ENCODE measurements at regions not wholly inside any gene's neighbourhood (a gene's known extent, or its start where the extent isn't known, plus 50 kb on each side); places are given as distances from the start of the nearest gene placed in this dataset.

- no peak overlapping the region for H2AFZ ChIP-seq (ENCODE audit: low read depth, low read length)
- WGBS = no CpG with 5 or more reads among the region's 1 CpG
Measured at GRCh38 chr3:146975032-146975431, 369.9 kb upstream of the PLSCR5 start.

GRCh38 chr3:146974001-146974400, 368.9 kb upstream of the PLSCR5 start:
- no peak overlapping the region for H4K8ac ChIP-seq (ENCODE audit: low read length)
- H3K4me2 ChIP-seq (ENCODE audit: low read length, poor library complexity, severe bottlenecking) = no peak overlapping the region
- H3K27me3 ChIP-seq (ENCODE audit: control insufficient read depth in 1 of 2, insufficient read depth in 1 of 2, low read length in 2 of 2) = no peaks in the 10 kb centered on the region
- no peak overlapping the region for H2AFZ ChIP-seq (ENCODE audit: low read depth, low read length)
- H2AK5ac ChIP-seq (ENCODE audit: low read length, severe bottlenecking) = no peak overlapping the region
- H3K14ac ChIP-seq (ENCODE audit: low read length in 2 of 2) = no peak overlapping the region
- H3K23ac ChIP-seq (ENCODE audit: low read length in 2 of 2) = no peak overlapping the region
- no peak overlapping the region for H3K4me3 ChIP-seq (ENCODE audit: insufficient read depth in 1 of 2, low read depth in 1 of 2, low read length in 2 of 2)
- DNase-seq = no peak
- H3K4ac ChIP-seq (ENCODE audit: low read depth in 1 of 2, low read length in 2 of 2) = no peak overlapping the region
- no peaks in the 10 kb centered on the region for H3K36me3 ChIP-seq (ENCODE audit: control insufficient read depth in 1 of 2, insufficient read depth in 2 of 2, low read depth in 1 of 2, low read length in 2 of 2)
- H2BK120ac ChIP-seq (ENCODE audit: low read depth, low read length) = no peak overlapping the region
- H3K9me3 ChIP-seq (ENCODE audit: control insufficient read depth, low read length) = no peaks in the 10 kb centered on the region
- H3K9ac ChIP-seq (ENCODE audit: low read length) = no peak overlapping the region
- H3K4me1 ChIP-seq (ENCODE audit: control insufficient read depth, insufficient read depth, low read depth, low read length) = no peaks in the 10 kb centered on the region
- H2BK15ac ChIP-seq (ENCODE audit: low read depth, poor library complexity, severe bottlenecking) = no peak overlapping the region
- no peak overlapping the region for H2BK5ac ChIP-seq (ENCODE audit: low read depth, low read length, poor library complexity, severe bottlenecking)
- 100% methylated on average over 4 of the region's 4 CpGs for WGBS
- H2BK12ac ChIP-seq (ENCODE audit: low read length in 2 of 2) = no peak overlapping the region
- no peaks in the 10 kb centered on the region for H3K79me1 ChIP-seq (replicated peaks; ENCODE audit: low read length, poor library complexity, severe bottlenecking)
- H4K91ac ChIP-seq (ENCODE audit: low read length) = no peak overlapping the region
- H3K27ac ChIP-seq (ENCODE audit: low read length, poor library complexity, severe bottlenecking) = no peak overlapping the region
- no peak overlapping the region for H3K18ac ChIP-seq (ENCODE audit: low read depth in 1 of 2, low read length in 2 of 2)

More at GRCh38 chr3:146975032-146975431, 369.9 kb upstream of the PLSCR5 start:
- no peak for DNase-seq
- Histone ChIP-seq H4K8ac (ENCODE audit: low read length) (no peak overlapping the region), H3K4me1 (ENCODE audit: control insufficient read depth, insufficient read depth, low read depth, low read length) (no peaks in the 10 kb centered on the region), H2BK12ac (ENCODE audit: low read length in 2 of 2) (no peak overlapping the region), H2BK120ac (ENCODE audit: low read depth, low read length) (no peak overlapping the region), H3K9me3 (ENCODE audit: control insufficient read depth, low read length) (no peaks in the 10 kb centered on the region), H2BK5ac (ENCODE audit: low read depth, low read length, poor library complexity, severe bottlenecking) (no peak overlapping the region), H2AK5ac (ENCODE audit: low read length, severe bottlenecking) (no peak overlapping the region), H3K4me3 (ENCODE audit: insufficient read depth in 1 of 2, low read depth in 1 of 2, low read length in 2 of 2) (no peak overlapping the region), H3K27me3 (ENCODE audit: control insufficient read depth in 1 of 2, insufficient read depth in 1 of 2, low read length in 2 of 2) (no peaks in the 10 kb centered on the region), H3K9ac (ENCODE audit: low read length) (no peak overlapping the region), H3K14ac (ENCODE audit: low read length in 2 of 2) (no peak overlapping the region), H3K4me2 (ENCODE audit: low read length, poor library complexity, severe bottlenecking) (no peak overlapping the region), H4K91ac (ENCODE audit: low read length) (no peak overlapping the region), H3K36me3 (ENCODE audit: control insufficient read depth in 1 of 2, insufficient read depth in 2 of 2, low read depth in 1 of 2, low read length in 2 of 2) (no peaks in the 10 kb centered on the region), H3K79me1 (replicated peaks; ENCODE audit: low read length, poor library complexity, severe bottlenecking) (no peaks in the 10 kb centered on the region), H3K4ac (ENCODE audit: low read depth in 1 of 2, low read length in 2 of 2) (no peak overlapping the region), H3K23ac (ENCODE audit: low read length in 2 of 2) (no peak overlapping the region), H3K27ac (ENCODE audit: low read length, poor library complexity, severe bottlenecking) (no peak overlapping the region), H2BK15ac (ENCODE audit: low read depth, poor library complexity, severe bottlenecking) (no peak overlapping the region), H3K18ac (ENCODE audit: low read depth in 1 of 2, low read length in 2 of 2) (no peak overlapping the region)

GRCh38 chr3:146972726-146973125, 367.6 kb upstream of the PLSCR5 start:
- H2BK120ac ChIP-seq (ENCODE audit: low read depth, low read length) = no peak overlapping the region
- no peaks in the 10 kb centered on the region for H3K79me1 ChIP-seq (replicated peaks; ENCODE audit: low read length, poor library complexity, severe bottlenecking)
- H2AFZ ChIP-seq (ENCODE audit: low read depth, low read length) = no peak overlapping the region
- H2AK5ac ChIP-seq (ENCODE audit: low read length, severe bottlenecking) = no peak overlapping the region
- H3K4me3 ChIP-seq (ENCODE audit: insufficient read depth in 1 of 2, low read depth in 1 of 2, low read length in 2 of 2) = no peak overlapping the region
- H2BK15ac ChIP-seq (ENCODE audit: low read depth, poor library complexity, severe bottlenecking) = no peak overlapping the region
- no peaks in the 10 kb centered on the region for H3K27me3 ChIP-seq (ENCODE audit: control insufficient read depth in 1 of 2, insufficient read depth in 1 of 2, low read length in 2 of 2)
- H4K8ac ChIP-seq (ENCODE audit: low read length) = no peak overlapping the region
- no peak overlapping the region for H2BK5ac ChIP-seq (ENCODE audit: low read depth, low read length, poor library complexity, severe bottlenecking)
- no peaks in the 10 kb centered on the region for H3K9me3 ChIP-seq (ENCODE audit: control insufficient read depth, low read length)
- H3K18ac ChIP-seq (ENCODE audit: low read depth in 1 of 2, low read length in 2 of 2) = no peak overlapping the region
- no peaks in the 10 kb centered on the region for H3K36me3 ChIP-seq (ENCODE audit: control insufficient read depth in 1 of 2, insufficient read depth in 2 of 2, low read depth in 1 of 2, low read length in 2 of 2)
- no peak overlapping the region for H3K14ac ChIP-seq (ENCODE audit: low read length in 2 of 2)
- no peak overlapping the region for H4K91ac ChIP-seq (ENCODE audit: low read length)
- H3K4ac ChIP-seq (ENCODE audit: low read depth in 1 of 2, low read length in 2 of 2) = no peak overlapping the region
- WGBS = no CpG with 5 or more reads among the region's 1 CpG
- no peak overlapping the region for H2BK12ac ChIP-seq (ENCODE audit: low read length in 2 of 2)
- no peaks in the 10 kb centered on the region for H3K4me1 ChIP-seq (ENCODE audit: control insufficient read depth, insufficient read depth, low read depth, low read length)
- H3K23ac ChIP-seq (ENCODE audit: low read length in 2 of 2) = no peak overlapping the region
- DNase-seq = peak; percentile 48
- H3K4me2 ChIP-seq (ENCODE audit: low read length, poor library complexity, severe bottlenecking) = no peak overlapping the region
- no peak overlapping the region for H3K27ac ChIP-seq (ENCODE audit: low read length, poor library complexity, severe bottlenecking)
- peak overlapping the region; percentile 54 for H3K9ac ChIP-seq (ENCODE audit: low read length)

GRCh38 chr3:146970236-146970635, 365.1 kb upstream of the PLSCR5 start:
- Histone ChIP-seq H3K4me1 (ENCODE audit: control insufficient read depth, insufficient read depth, low read depth, low read length) (no peaks in the 10 kb centered on the region), H3K4me3 (ENCODE audit: insufficient read depth in 1 of 2, low read depth in 1 of 2, low read length in 2 of 2) (no peak overlapping the region), H2AFZ (ENCODE audit: low read depth, low read length) (no peak overlapping the region), H3K9me3 (ENCODE audit: control insufficient read depth, low read length) (no peaks in the 10 kb centered on the region), H3K9ac (ENCODE audit: low read length) (peak overlapping the region; percentile 90), H2BK15ac (ENCODE audit: low read depth, poor library complexity, severe bottlenecking) (no peak overlapping the region), H4K91ac (ENCODE audit: low read length) (no peak overlapping the region), H2AK5ac (ENCODE audit: low read length, severe bottlenecking) (no peak overlapping the region), H3K18ac (ENCODE audit: low read depth in 1 of 2, low read length in 2 of 2) (no peak overlapping the region), H4K8ac (ENCODE audit: low read length) (no peak overlapping the region), H3K36me3 (ENCODE audit: control insufficient read depth in 1 of 2, insufficient read depth in 2 of 2, low read depth in 1 of 2, low read length in 2 of 2) (no peaks in the 10 kb centered on the region), H2BK12ac (ENCODE audit: low read length in 2 of 2) (no peak overlapping the region), H2BK5ac (ENCODE audit: low read depth, low read length, poor library complexity, severe bottlenecking) (no peak overlapping the region), H3K4ac (ENCODE audit: low read depth in 1 of 2, low read length in 2 of 2) (no peak overlapping the region), H3K27me3 (ENCODE audit: control insufficient read depth in 1 of 2, insufficient read depth in 1 of 2, low read length in 2 of 2) (no peaks in the 10 kb centered on the region), H3K23ac (ENCODE audit: low read length in 2 of 2) (no peak overlapping the region), H3K4me2 (ENCODE audit: low read length, poor library complexity, severe bottlenecking) (no peak overlapping the region), H3K27ac (ENCODE audit: low read length, poor library complexity, severe bottlenecking) (no peak overlapping the region), H3K14ac (ENCODE audit: low read length in 2 of 2) (no peak overlapping the region), H3K79me1 (replicated peaks; ENCODE audit: low read length, poor library complexity, severe bottlenecking) (no peaks in the 10 kb centered on the region), H2BK120ac (ENCODE audit: low read depth, low read length) (no peak overlapping the region)
- WGBS = 93% methylated on average over 1 of the region's 2 CpGs
- no peak for DNase-seq
